Activated naive CD4-positive, alpha-beta T cell treated with anti-CD3 and anti-CD28 coated beads, Interleukin-2, amount 10 ng/mL, durations not matched to agents 7 days and 5 days (primary cell): ENCODE measurements at regions not wholly inside any gene's neighbourhood (a gene's known extent, or its start where the extent isn't known, plus 50 kb on each side); places are given as distances from the start of the nearest gene placed in this dataset.
A peak's percentile ranks its signal among the peaks of the same experiment; 100 is the strongest.

Experiments used
- CTCF ChIA-PET: fragments of 350-600 bp; sonication (Branson Sonifier 250); formaldehyde crosslinking; loops from one replicate; lab custom pipeline; 2021; ENCODE audit warnings: antibody characterized with exemption; lab: Charles Lee
- DNase-seq: peaks from one replicate; pipeline ENCODE4 v3.0.0-alpha.2; 2020
- H3K27ac Mint-ChIP-seq: one replicate; pipeline ENCODE4 v1.8.0; 2021; ENCODE audit warnings: mild to moderate bottlenecking, moderate library complexity, mixed read lengths
- H3K27me3 Mint-ChIP-seq: one replicate; pipeline ENCODE4 v1.8.0; 2021; ENCODE audit warnings: mild to moderate bottlenecking, mixed read lengths
- H3K36me3 Mint-ChIP-seq: one replicate; pipeline ENCODE4 v1.8.0; 2021; ENCODE audit warnings: mixed read lengths
- H3K4me1 Mint-ChIP-seq: one replicate; pipeline ENCODE4 v1.8.0; 2021; ENCODE audit warnings: mixed read lengths
- H3K4me3 Mint-ChIP-seq: one replicate; pipeline ENCODE4 v1.8.0; 2021; ENCODE audit warnings: mild to moderate bottlenecking, moderate library complexity, mixed read lengths
- H3K9me3 Mint-ChIP-seq: one replicate; pipeline ENCODE4 v1.8.0; 2021; ENCODE audit warnings: mixed read lengths

GRCh38 chr10:43949351-43949750 is 300.7 kb upstream of the ZNF32 start:
- no peak for DNase-seq
- H3K36me3 Mint-ChIP-seq = no peaks in the 10 kb centered on the region
- H3K27ac Mint-ChIP-seq = no peak overlapping the region
- H3K4me3 Mint-ChIP-seq = no peak overlapping the region
- peaks cover 18% of the 10 kb centered on the region for H3K27me3 Mint-ChIP-seq
- CTCF ChIA-PET = no interaction called here
- no peaks in the 10 kb centered on the region for H3K9me3 Mint-ChIP-seq
- no peaks in the 10 kb centered on the region for H3K4me1 Mint-ChIP-seq

GRCh38 chr10:43946445-43946844 is 297.8 kb upstream of the ZNF32 start:
- peaks cover 20% of the 10 kb centered on the region for H3K27me3 Mint-ChIP-seq
- DNase-seq = no peak
- H3K9me3 Mint-ChIP-seq = no peaks in the 10 kb centered on the region
- no peak overlapping the region for H3K4me3 Mint-ChIP-seq
- no peaks in the 10 kb centered on the region for H3K36me3 Mint-ChIP-seq
- CTCF ChIA-PET = no interaction called here
- no peak overlapping the region for H3K27ac Mint-ChIP-seq
- peaks cover 4% of the 10 kb centered on the region for H3K4me1 Mint-ChIP-seq

GRCh38 chr10:43945908-43946307 is 297.2 kb upstream of the ZNF32 start:
- Mint-ChIP-seq H3K36me3 (no peaks in the 10 kb centered on the region), H3K9me3 (no peaks in the 10 kb centered on the region), H3K4me1 (peaks cover 4% of the 10 kb centered on the region), H3K27ac (no peak overlapping the region), H3K4me3 (no peak overlapping the region), H3K27me3 (peaks cover 21% of the 10 kb centered on the region)
- CTCF ChIA-PET = no interaction called here
- no peak for DNase-seq

- CTCF ChIA-PET = no interaction called here
- Mint-ChIP-seq H3K4me3 (no peak overlapping the region), H3K36me3 (no peaks in the 10 kb centered on the region), H3K9me3 (no peaks in the 10 kb centered on the region), H3K27me3 (peaks cover 21% of the 10 kb centered on the region), H3K27ac (no peak overlapping the region), H3K4me1 (peaks cover 4% of the 10 kb centered on the region)
- no peak for DNase-seq
These were observed 296.5 kb upstream of the ZNF32 start for GRCh38 chr10:43945094-43945730.

GRCh38 chr10:43944381-43945093 is 295.9 kb upstream of the ZNF32 start:
- CTCF ChIA-PET = no interaction called here
- Mint-ChIP-seq H3K4me1 (peaks cover 4% of the 10 kb centered on the region), H3K27ac (no peak overlapping the region), H3K4me3 (no peak overlapping the region), H3K36me3 (no peaks in the 10 kb centered on the region), H3K27me3 (peaks cover 21% of the 10 kb centered on the region), H3K9me3 (no peaks in the 10 kb centered on the region)
- DNase-seq = no peak

GRCh38 chr10:43943818-43944360 is 295.2 kb upstream of the ZNF32 start:
- H3K36me3 Mint-ChIP-seq = no peaks in the 10 kb centered on the region
- CTCF ChIA-PET = no interaction called here
- H3K27me3 Mint-ChIP-seq = peaks cover 21% of the 10 kb centered on the region
- H3K4me3 Mint-ChIP-seq = no peak overlapping the region
- H3K9me3 Mint-ChIP-seq = no peaks in the 10 kb centered on the region
- peaks cover 4% of the 10 kb centered on the region for H3K4me1 Mint-ChIP-seq
- H3K27ac Mint-ChIP-seq = no peak overlapping the region
- no peak for DNase-seq

DNA sequence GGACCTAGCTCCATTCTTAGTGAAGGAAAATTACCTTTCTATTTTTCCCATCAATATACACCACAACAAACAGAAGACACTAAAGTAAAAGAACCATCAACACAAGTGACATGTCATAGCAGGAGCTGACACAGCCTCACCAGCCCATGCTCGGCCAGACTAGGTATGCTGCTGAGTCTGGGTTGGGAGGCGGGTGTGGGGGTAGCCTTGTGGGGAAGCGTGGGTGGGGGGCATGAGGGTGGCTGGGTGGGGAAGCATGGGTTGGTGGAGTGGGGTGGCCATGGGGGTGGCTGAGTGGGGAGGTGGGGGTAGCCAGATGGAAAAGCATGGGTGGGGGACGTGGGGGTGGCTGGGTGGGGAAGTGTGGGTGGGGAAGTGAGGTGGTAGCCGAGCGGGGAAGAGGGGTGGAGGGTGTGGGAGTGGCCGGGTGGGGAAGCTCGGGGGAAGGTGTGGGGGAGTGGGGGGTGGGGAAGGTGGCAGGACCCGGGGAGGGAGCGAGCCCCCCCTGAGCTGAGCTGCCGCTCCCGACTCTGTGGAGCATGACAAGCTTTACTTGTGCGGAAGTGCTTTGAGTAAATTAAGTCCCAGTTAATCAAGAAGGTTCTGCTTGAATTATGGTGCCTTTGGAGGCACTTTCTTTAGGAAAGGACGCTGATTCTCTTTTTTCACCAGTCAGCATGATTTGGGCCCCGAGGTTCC is 294.6 kb upstream of the ZNF32 start:
- Mint-ChIP-seq H3K27me3 (peaks cover 21% of the 10 kb centered on the region), H3K4me1 (peaks cover 4% of the 10 kb centered on the region), H3K9me3 (no peaks in the 10 kb centered on the region), H3K36me3 (no peaks in the 10 kb centered on the region), H3K4me3 (no peak overlapping the region), H3K27ac (no peak overlapping the region)
- DNase-seq = no peak
- CTCF ChIA-PET = no interaction called here

DNA sequence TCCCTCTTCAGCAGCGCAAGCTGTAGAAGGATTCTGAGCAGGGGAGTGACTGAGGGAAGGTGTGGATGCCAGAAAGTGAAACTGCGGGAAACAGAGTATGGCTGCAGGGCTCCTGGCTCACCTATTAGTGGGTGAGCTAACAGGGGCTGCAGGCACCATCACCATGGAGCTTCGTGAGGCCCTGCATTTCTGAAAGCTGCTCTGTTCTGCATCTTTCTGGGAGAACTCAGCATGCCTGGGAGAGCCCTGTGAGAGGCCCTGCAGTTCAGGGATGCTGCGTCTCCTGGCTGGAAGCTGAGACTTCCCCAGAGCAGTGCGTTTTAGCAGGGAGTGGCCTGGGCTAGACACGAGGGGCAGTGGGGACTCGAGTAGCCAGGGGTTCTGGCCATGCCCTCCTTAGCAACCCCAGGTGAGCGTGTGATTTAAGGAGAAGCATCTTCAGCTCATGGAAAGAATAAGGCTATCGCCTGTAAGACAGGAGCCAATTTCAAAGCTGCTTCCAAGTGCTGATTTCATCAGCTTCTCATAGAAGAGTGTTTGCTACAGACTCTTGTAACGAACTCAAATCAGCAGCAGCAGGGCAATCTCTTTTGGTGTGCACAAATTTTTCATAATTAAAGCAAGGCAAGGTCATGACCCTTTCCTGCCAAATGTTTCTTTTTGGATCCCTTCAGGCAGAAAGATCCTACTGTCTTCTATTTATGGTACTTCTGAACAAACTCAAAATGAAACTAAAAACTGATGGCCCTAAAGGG is 293.6 kb upstream of the ZNF32 start:
- CTCF ChIA-PET = no interaction called here
- H3K27ac Mint-ChIP-seq = no peak overlapping the region
- H3K4me1 Mint-ChIP-seq = peaks cover 4% of the 10 kb centered on the region

DNA sequence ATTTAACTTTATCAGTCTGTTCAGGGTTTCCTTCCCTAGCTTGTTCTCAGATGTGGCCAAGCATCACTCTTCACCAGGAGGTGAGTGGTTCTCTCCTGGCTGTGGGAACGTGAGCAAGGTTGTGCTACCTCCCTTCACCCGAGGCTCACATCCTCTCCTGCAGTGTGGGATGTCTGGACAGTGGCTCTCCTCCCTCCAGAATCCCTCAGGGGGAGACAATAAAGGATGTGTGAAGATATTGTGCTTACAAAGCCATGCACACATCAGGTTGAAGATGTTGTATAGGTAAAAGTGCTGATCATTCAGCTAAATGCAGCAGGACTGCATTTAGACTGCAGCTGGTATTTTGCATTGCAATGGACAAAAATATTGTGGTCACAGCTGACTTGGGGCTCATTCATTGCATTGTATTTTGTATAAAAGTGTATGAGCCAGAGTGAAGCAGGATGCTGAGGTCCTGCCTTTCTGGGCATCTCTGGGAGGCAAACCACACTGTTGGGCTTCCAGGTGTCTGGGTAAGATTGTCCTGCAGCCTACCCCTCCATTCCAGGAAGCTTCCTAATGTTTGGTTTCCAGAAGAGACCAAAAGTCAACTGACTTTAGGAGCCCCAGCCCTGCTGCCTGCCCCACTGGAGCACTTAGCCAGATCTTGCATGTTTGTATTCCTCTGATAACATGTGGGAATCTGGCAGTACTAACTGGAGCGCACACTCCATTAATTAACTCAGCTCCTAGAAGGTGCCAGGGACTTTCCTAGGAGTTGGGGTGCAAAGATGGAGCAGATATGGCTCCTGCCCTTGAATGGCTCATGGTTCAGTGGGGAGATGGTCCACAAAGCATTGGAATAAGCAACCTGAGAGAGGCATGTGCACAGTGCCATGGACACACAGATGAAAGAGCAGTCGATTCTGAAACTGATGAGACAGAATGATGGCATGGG is 292.5 kb upstream of the ZNF32 start:
- CTCF ChIA-PET = interaction anchor here (1.2 kb wide), 1 partner anchor 14 kb away, joined by 3 read pairs; no protein-coding TSS in a partner anchor
- Mint-ChIP-seq H3K27ac (peak overlapping the region; percentile 20), H3K9me3 (no peaks in the 10 kb centered on the region), H3K4me1 (peaks cover 4% of the 10 kb centered on the region), H3K4me3 (no peak overlapping the region), H3K36me3 (no peaks in the 10 kb centered on the region), H3K27me3 (peaks cover 21% of the 10 kb centered on the region)
- DNase-seq = no peak

More for the DNA sequence above, 293.6 kb upstream of the ZNF32 start:
- Mint-ChIP-seq H3K9me3 (no peaks in the 10 kb centered on the region), H3K4me3 (no peak overlapping the region), H3K27me3 (peaks cover 21% of the 10 kb centered on the region), H3K36me3 (no peaks in the 10 kb centered on the region)
- DNase-seq = peak; percentile 14

GRCh38 chr10:43939939-43940820 is 291.5 kb upstream of the ZNF32 start:
- Mint-ChIP-seq H3K9me3 (no peaks in the 10 kb centered on the region), H3K4me1 (peaks cover 4% of the 10 kb centered on the region), H3K36me3 (no peaks in the 10 kb centered on the region), H3K27me3 (peaks cover 21% of the 10 kb centered on the region), H3K27ac (no peak overlapping the region), H3K4me3 (no peak overlapping the region)
- no peak for DNase-seq
- CTCF ChIA-PET = interaction anchor here (1.2 kb wide), 1 partner anchor 15 kb away, joined by 3 read pairs; no protein-coding TSS in a partner anchor

- Mint-ChIP-seq H3K27me3 (peaks cover 15% of the 10 kb centered on the region), H3K36me3 (no peaks in the 10 kb centered on the region), H3K4me3 (no peak overlapping the region), H3K9me3 (no peaks in the 10 kb centered on the region), H3K27ac (no peak overlapping the region), H3K4me1 (peaks cover 4% of the 10 kb centered on the region)
- CTCF ChIA-PET = interaction anchor here (0.6 kb wide), 1 partner anchor 1305 kb away, joined by 3 read pairs; no protein-coding TSS in a partner anchor
- no peak for DNase-seq
These were observed 290.8 kb upstream of the ZNF32 start for GRCh38 chr10:43939389-43939938.

- H3K36me3 Mint-ChIP-seq = no peaks in the 10 kb centered on the region
- peaks cover 17% of the 10 kb centered on the region for H3K27me3 Mint-ChIP-seq
- H3K27ac Mint-ChIP-seq = no peak overlapping the region
- H3K4me1 Mint-ChIP-seq = peaks cover 4% of the 10 kb centered on the region
- no peak overlapping the region for H3K4me3 Mint-ChIP-seq
- no peaks in the 10 kb centered on the region for H3K9me3 Mint-ChIP-seq
- CTCF ChIA-PET = interaction anchor here (0.6 kb wide), 1 partner anchor 1306 kb away, joined by 3 read pairs; no protein-coding TSS in a partner anchor
- no peak for DNase-seq
These were observed 290.1 kb upstream of the ZNF32 start for GRCh38 chr10:43938810-43939209.
